Stimulated activated CD8-positive, alpha-beta memory T cell treated with anti-CD3 and anti-CD28 coated beads, Interleukin-15, amount 100 ng/mL, for 48 hours (primary cell): ENCODE measurements at regions not wholly inside any gene's neighbourhood (a gene's known extent, or its start where the extent isn't known, plus 50 kb on each side); places are given as distances from the start of the nearest gene placed in this dataset.
"Not testable (repeated sequence)": the region's sequence is repeated elsewhere in the genome, so short reads cannot be mapped to it uniquely, and the experiment has no call there.

Experiments used
- DNase-seq, 2 donors: peaks; one replicate each; pipeline ENCODE4 v3.0.0-alpha.2; 2020; ENCODE audit warnings: low read depth in 2 of 2

DNA sequence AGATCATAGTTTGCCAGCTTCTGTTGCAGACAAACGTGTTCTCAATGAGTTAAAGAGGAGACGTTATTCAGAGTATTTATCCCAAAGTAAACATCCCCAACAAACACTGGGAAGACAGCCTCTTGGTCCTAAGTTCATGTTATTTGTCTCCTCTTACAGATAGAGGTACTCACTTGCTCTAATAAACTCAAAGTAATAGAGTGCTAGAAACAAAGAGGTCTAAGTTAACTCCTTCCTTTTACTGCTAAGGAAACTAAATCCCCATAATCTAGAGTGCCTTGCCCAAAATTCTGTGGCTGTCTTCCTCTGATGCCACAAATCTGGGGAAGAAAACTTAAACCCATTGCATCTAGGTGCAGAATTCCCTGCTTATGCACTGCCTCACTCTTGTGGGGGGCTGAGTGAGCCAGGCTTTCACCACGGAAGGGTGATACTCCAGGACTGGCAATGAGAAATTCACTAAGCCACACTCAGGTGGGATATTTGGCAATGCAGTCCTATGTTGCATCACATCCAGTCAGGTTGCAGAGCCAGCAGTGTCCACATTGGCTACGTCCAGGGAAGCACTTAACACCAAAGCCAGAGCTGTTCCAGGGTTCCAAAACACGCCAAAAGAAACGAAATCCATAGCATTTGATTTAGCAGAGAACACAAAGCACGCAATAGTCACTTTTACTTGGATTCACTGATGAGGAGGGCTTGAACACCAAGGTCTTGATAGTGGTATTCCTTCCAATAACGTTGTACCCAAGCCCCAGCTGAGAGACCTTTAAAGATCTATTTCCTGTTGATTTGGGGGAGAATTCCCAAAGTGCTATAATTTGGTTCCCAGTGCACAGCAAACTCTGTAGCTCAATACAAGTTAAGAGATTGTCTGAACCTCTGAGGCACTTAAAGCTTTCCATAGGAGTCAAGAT is 81.0 kb upstream of the FOXQ1 start:
- no peak for DNase-seq

DNA sequence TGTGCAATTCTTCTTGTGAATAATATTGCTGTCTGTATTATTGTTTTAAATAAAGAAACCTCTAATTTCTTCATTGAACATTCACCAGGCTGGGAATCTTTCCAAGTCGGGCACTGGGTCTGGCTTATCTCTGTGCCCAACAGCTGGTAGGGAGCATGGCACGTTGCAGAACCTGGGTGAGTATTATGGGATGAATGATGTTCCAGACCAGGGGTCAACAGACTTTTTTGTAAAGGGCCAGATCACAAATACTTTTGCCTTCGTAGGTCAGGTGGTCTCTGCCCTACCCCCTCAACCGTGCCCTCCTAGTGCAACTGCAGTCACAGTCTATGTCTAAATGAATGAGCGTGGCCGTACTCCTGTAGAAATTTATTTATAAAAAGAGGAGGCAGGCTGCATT is 81.6 kb upstream of the FOXQ1 start:
- DNase-seq = no peak

DNA sequence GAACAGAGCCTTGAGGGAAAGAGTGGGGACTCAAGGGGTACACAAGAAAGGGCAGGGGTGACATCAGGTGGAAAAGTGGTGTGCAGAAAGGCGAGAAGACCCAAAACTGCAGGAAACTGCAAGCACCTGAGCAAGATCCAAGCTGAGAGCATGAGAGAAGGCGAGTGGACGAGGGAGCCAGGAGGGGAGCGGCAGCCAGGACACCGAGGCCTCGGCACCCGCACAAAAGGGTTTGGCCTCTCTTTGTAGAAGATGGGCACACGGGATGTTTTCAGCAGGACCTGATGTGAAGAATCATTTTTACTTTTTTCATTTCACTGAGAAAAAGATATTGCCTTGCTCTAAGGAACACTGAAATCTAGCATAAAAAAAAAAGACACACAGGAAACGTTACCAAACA is 82.1 kb upstream of the FOXQ1 start:
- DNase-seq = no peak

DNA sequence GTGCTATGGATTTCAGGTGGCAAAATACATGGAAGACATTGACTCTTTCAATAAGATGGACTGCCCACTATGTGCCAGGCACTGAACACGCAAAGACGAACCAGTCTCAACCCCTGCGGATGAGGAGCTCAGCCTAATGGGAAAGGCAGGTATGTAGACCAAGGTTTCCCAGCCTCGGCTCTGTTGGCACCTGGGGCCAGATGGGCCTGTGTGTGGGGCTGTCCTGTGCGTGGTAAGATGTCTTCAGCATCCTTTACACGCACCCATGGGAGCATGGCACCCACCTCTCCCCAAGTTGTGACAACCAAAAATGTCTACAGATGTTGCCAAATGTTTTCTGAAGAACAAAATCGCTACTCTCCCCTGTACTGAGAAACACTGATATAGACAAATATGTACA is 82.6 kb upstream of the FOXQ1 start:
- no peak for DNase-seq

DNA sequence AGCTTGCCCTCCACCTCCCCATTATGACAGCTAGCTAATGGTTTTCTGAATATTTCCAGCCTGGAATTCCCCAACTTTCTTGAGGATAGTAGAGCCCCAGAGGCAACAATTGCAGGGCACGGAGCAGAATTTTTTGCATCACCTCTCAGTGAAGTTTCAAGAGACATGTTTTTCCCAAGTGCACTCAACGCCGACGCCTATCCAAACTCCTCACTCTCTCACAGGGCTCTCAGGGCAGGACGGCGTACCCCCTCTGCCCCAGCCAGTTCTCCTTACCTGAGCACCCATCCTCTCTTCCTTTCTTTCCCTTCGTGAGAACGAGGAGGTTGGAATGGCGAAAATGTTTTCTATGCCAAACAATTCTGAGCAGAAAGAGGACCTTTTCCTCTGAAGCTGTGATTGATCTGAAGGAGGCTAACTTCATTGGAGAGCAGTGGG is 83.1 kb upstream of the FOXQ1 start:
- no peak for DNase-seq

DNA sequence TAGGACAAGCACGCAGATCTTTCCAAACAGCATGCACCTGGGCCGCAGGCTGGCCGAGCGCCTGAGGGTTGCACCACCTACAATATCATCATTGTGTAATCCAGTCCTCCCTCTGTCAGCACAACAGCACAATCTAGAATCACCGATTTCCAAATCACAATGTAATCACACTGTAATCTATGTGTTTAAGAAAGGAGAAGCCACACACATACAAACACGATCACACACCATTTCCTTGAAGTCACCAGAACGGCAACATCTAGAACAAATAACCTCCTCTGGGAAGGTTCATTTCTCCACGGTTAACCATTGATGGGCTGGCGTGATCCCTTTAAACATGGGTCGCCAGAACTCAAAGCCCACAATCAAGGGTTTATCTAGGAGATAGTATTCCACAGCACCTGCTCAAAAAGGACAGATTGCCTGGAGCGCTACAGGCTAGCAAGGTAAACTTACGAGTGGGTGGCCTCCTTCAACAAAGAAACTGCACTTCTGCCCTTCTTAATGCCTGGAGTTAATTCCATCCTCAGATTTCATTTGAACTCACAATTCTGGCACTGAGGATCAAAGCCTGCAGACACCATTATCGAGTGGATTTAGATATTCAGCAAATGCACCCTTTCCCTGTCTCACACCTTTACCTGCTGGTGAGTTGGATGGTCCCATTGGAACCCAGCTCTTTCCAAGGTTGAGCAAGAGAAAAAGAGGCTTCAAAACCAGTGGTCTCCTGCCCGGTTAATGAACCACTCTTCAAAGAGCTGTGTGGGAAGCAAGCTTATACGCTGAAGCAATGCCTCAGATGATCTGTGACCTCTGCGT is 83.8 kb upstream of the FOXQ1 start:
- DNase-seq = no peak

DNA sequence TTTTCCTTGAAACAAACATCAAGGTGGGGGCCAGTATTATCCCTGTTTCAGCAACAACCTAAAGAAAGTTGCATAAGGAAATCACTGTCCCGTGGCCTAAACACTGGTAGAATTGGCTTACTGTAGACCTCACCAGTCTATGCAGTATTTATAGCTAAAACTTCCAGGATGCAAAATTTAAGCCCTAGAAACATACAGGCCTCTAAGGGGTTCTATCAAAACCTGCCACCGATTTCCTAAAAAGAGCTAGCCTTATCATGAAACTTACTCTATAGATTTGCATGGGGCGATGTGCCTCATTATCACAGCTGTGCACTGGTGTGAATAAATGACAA is 84.3 kb upstream of the FOXQ1 start:
- DNase-seq = no peak

DNA sequence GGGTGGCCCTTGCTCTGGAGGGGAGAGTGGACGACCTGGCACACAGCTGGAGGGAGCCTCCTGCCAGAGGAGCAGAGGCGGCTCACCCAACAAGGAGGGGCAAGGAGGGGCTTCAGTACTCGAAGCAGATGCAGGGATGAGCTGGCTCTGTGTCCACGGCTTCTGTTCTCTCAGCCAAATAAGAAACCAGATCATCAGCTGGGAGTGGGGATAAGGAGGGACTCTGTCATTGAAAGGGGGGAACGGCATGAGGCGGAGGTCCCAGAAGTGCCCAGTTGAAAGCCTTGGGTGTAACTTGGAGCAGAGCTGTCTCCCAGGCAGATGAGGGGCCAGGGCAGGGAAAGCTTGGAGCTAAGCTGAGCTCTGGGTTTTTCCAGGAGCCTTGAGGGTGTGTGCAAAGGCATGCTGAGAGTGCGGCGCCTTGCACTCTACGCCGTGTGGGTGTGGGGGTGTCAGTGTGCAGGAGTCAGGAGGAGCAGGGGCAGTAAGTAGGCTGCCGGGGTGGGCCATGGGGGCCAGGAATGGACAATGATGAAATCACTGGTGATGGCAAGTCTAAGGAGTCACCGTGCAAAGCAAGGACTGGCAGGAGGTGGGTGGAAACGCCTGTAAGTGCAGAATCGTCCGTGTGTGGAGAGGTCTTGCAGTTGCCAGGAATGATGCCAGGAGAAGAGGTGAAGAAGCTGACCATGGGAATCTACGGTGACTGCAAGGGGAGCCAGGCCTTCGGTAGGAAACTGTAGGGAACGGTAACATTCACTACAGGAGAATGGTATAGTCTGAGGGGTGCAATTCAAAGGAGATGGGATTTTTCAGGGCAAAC is 85.4 kb upstream of the FOXQ1 start:
- no peak for DNase-seq

DNA sequence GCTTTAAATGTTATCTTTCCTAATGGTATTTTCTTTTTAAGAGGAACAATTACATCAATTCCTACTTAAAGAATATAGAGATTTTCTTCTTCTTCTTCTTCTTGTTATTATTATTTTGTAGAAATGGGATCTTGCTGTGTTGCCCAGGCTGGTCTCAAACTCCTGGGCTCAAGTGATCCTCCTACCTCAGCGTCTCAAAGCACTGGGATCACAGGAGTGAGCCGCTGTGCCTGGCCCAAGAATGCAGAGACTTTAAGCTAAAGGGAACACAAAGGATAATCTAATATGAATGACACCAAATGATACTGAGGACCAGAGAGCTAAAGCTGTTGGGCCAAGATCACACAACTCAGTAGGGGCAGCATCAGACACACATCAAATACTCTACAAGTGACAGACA is 87.4 kb upstream of the FOXQ1 start:
- DNase-seq = no peak

DNA sequence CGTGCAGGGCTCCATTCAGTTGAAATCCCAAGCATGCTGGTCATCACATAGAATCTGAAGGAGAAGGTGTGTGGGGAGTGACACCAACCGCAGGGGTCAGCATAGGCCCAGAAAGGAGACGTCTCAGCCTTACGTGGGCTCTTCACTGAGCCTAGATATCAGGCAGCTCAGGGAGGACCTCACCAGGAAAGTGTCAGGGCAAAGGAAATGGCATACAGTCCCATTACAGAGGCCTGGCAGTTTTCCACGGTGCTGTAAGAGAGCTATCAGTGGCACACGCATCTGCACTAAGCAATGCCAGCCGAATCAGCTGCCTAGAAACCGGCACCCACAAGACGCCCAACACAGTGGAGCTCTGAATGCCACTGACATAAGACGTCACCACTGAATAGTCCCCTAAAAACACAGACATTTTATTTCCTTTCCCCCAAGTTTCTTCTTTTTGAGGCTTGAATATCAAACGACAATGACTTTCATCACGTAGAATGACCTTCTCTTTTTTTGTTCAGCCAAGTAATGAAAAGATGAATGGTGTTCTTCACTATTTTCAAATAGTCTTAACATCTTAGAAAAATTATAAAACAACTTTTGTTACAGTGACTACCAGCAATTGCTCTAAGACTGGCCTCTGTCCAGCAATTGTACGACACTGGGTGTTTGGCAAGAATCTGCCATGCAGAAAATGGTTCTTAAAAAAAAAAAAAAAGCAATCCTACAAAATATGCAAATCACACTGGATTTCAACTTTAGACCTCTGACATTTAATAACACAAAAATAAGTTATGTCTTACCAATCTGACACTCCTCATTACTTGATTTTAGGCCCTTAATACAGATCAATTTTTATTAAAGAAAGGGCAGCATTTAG is 88.9 kb upstream of the FOXQ1 start:
- no peak for DNase-seq

DNA sequence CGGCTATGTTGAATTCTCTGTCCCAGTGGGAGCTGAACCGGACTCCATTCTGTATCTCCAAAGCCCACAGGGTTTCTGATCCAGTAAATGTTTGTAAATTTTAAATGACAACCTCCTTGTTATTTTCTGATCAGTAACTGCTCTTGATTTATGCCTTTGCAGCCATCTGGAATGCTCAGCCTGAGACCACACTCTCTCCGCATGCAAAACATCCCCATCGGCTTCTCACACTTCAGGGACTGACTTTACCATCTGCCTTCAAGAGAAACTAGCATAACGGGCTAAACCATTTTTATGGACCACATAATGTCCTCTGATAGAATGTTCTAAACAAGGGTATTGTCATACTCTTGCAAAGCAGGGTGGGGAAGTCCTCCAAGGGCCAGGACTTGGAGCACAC is 94.5 kb upstream of the FOXQ1 start:
- no peak for DNase-seq

DNA sequence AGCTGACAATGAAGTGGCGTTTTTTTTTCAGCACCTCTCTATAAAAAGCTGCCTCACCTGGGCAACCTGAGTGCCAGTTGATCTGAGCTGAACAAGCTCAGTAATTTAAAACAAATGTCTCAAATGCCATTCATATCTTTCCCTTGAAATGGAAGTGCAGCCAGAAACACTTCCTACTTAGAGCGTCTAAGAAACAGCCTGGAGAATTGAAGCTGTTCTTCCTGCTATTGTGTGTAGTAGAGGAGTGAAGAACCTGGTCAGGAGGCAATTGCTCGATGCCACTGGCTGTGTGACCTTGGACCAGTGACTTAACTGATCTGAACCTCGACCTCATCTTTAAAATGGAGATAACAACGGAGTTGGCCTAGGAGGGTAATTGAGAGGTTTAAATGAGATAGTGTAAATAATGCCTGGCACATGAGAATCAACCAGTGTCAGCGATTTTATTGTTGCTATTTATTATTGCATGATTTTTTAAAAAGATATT is 95.4 kb upstream of the FOXQ1 start:
- no peak for DNase-seq

DNA sequence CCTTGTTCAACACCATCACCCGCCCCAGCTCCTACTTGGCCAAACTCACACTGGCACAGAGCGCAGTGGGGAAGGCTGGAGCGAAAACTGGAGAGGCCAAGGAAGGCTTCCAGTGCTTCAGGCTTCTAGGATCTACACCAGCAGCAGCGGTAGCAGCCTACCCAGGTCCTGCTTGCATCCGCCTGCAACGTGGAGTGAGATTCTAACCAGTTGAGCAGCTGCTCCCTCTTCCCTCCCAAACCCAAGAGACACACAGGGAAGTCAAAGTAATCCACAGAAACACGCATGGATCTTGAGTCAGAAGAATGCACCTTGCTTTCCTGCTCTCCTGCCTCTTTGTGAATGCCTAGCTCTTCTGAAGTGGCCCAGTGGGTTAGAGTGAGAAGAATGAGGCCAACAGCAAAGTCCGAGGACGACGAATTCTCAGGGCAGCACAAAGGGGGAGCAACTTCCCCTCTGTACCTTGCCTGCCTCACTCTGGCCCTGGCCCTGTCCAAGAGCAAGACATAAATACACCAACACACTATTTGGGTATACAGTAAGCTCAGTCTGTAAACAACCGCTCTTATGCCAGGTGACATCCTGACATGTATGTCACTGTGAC is 95.9 kb upstream of the FOXQ1 start:
- no peak for DNase-seq

DNA sequence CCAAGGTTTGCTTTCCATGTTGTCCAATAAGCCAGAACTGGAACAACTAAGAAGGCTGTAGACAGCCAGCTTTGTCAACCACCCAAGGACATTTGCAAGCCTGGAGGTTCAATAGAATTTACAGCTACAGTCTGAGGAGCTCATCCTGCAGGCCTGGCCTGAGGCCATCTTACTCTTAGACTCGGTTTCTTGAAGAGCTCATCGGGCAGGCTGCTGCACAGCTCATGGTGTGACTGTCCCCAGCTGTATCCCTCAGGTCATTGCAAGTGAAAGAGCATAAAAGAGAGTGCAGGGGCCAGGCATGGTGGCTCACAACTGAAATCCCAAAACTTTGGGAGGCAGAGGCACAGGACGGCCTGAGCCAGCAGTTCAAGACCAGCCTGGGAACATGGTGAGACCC is 96.9 kb upstream of the FOXQ1 start:
- DNase-seq = no peak

DNA sequence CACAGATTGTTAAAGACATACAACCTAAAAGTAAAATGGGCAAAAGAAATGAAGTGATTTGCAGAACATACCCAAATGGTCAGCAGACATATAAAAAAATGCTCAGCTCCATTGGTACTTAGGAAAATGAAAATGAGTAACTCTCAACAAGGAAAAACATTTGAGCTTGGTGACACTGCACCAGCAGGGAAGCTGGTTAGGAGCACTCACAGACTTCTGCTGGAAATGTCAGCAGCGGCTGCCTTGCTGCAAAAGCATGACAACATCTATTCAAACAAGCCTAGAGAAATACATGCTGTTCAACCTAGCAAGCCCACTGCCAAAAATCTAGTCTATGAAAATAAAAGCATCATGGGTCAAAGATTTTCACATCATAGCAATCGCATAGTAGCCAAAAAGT is 99.0 kb upstream of the FOXQ1 start:
- no peak for DNase-seq

DNA sequence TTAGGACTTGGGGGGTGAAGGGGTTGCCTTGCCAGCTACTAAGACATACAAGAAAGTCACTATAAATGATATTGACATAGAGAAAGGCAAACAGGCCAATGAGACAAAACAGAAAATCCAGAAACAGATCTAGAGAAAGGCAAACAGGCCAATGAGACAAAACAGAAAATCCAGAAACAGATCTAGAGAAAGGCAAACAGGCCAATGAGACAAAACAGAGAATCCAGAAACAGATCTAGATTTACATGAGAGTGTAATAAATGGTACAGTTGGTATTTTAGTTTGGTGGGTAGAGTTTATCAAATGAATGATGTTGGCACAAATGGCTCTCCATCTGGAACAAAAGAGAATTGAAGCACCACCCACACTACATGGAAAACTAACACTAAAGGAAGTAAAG is 99.8 kb upstream of the FOXQ1 start:
- DNase-seq = not testable (repeated sequence)

DNA sequence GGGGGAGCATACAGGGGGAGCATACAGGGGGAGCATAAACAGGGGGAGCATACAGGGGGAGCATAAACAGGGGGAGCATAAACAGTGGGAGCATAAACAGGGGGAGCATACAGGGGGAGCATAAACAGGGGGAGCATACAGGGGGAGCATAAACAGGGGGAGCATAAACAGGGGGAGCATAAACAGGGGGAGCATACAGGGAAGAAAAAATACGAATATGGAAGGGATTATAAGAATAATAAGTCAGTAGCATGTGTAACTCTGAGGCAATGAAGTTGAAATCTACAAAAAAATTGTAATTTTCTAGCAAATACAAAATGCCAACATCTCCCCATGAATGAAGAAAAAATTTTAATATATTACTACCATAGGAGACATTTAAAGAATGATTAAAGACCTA is 101.3 kb upstream of the FOXQ1 start:
- not testable (repeated sequence) for DNase-seq

DNA sequence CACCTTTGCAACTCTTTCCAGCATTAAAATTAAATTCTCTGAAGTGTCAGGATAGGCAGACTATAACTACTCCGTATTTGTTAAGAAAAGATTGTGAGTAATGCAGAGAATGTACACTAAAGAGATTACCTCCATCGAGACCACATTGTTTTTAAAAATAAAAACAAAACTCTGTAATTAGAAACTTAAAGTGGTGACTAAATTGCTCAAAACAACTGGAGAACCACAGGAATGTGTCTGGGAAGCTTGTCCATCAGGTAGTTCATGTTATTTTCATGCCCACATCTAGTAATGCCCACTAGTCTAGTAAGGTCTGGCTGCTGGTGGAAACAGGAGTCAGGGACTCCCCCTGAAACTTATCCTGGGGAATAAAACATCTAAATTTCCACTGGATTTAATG is 103.0 kb upstream of the FOXQ1 start:
- DNase-seq = no peak

DNA sequence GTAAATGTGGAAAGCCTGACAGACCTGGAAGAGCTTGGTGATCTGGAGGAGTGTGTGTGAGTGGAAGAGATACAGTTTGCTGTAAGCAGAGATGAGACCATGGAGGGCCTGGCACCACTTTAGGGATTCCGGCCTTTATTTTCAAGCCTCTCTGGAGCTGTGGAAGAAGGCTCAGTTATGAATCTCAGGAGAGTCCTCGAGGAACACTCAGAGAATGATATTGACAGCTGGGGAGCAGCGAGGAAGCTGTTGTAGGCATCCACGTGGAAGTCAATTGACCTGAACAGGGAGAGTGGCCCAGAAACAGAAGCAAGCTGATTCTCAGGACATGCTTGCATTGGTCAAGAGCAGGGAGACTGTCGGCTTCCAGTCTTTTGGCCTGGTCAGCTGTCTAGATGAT is 108.4 kb upstream of the FOXQ1 start:
- DNase-seq = no peak

DNA sequence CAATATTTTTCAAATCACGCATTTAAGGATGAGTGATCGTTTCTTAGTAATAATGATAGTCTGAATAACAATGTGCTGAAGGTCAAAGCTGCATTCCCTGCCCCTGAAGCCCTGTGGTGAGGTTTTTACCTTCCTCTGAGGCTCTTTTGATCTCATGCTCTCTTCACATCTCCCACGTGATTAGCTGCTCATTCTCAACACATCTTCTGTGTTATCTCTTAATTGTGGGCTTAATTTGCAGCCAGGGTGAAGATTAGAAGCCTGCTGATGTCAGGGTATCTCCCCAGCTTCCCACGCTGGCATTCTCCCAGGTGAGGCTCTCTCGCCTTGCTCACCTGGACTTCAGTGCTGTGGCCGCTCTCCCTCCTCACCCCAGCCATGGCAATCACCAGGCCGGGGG is 109.7 kb upstream of the FOXQ1 start:
- DNase-seq = peak in 1 of 2 donors; percentile 3
